GM12872 (cell line): ENCODE measurements at regions not wholly inside any gene's neighbourhood (a gene's known extent, or its start where the extent isn't known, plus 50 kb on each side); places are given as distances from the start of the nearest gene placed in this dataset.

Experiments used
- TF ChIP-seq, protein P1 (sequence below): IDR thresholded peaks from 3 replicates; pipeline ENCODE4 v1.5.1; 2011; ENCODE audit warnings: low read depth, mild to moderate bottlenecking, low read length, moderate library complexity; ENCODE audit not compliant: insufficient read depth

DNA sequence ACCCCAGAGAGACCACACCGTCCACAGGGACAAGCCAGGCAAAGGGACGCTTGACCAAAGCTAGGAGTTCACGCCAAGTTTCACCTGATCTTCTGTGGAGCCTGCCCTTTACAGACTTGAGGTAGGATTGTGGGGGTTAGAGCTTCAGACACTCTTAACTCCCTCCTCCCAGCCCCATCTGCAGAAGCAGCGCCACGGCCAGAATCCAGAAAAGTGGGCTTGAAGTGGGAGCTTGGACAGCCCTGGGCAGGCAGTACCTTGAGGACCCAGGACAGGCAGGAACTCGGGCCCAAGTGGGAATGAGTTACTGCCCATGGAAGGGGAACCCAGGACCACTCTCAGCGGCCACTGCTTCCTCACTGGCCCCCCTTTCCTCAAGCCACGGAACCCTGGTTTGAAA is 695.9 kb downstream of the TBC1D22A start:
- TF ChIP-seq, protein P1, sequence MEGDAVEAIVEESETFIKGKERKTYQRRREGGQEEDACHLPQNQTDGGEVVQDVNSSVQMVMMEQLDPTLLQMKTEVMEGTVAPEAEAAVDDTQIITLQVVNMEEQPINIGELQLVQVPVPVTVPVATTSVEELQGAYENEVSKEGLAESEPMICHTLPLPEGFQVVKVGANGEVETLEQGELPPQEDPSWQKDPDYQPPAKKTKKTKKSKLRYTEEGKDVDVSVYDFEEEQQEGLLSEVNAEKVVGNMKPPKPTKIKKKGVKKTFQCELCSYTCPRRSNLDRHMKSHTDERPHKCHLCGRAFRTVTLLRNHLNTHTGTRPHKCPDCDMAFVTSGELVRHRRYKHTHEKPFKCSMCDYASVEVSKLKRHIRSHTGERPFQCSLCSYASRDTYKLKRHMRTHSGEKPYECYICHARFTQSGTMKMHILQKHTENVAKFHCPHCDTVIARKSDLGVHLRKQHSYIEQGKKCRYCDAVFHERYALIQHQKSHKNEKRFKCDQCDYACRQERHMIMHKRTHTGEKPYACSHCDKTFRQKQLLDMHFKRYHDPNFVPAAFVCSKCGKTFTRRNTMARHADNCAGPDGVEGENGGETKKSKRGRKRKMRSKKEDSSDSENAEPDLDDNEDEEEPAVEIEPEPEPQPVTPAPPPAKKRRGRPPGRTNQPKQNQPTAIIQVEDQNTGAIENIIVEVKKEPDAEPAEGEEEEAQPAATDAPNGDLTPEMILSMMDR = no peak

DNA sequence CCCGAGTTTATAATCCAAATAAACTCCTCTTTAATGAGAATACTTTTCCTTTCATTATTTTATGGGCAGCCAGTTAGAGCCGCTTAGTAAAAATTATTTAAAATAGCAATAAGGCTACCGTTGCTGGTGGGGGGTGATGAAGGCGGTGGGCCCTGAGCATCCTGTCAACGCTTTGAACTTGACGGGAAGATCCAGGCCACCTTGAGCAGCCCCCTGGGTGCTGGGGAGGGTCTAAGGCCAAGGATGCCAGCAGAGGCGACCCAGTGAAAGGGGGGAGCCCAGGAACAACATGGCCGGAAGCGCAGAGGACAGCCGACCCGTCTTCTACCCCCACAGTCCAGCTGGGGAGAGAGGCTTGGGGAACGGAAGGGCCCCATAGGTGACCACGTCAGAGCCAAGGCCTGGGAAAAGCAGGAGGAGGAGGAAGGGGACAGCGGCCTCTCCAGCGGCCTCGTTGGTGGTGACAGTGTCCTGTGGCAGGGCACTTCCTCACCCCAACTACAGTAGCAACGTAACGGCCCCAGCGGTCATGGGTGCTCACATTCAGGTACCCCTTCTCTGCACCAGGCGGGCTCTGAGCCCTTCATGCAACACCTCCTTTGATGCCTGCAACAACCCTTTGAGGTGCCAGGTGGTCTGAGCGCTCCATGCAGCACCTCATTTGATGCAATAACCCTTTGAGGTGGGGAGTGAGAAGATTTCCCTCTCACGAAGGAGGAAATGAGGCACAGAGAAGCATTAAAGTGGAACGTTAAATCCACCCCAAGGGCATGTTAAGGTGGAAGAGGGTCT is 695.3 kb downstream of the TBC1D22A start:
- TF ChIP-seq, protein P1 = no peak

DNA sequence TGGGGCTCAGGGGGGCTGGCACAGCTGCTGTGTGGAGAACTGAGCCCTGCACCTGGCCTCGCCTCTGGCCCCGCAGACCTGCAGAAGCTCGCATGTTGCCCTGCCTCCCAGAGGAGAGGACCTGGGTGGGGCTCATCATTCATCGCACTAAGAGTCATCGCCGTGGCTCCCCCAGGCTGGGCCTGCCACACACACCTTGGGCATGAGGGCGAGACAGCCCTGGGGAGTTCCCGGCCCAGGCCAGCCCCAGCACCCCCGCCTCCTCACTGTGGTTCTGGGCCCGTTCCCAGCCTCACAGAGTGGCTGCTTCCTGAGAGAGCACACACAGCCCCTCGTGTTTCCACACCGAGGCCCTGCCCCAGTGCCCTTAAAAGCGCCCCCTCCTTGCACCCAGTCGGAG is 694.6 kb downstream of the TBC1D22A start:
- TF ChIP-seq, protein P1 = no peak

DNA sequence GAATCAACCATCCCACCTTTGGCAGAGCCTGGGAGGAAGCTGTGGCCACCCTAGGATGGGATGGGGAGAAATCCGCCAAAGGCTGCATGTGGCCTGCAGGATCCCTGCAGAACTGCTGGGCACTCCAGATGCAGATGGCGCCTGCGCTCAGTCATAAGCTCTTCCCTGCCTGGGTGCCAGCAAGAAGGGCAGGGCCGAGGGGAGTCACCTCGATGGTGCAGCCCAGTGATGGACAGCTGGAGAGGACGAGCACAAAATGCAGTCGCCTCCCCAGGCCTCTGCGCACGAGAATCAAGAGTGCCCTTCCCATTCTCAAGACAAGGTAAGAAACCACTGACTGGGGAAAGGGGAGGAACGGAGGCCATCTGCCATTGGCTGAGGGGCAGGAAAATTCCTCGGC is 693.6 kb downstream of the TBC1D22A start:
- TF ChIP-seq, protein P1 = no peak

DNA sequence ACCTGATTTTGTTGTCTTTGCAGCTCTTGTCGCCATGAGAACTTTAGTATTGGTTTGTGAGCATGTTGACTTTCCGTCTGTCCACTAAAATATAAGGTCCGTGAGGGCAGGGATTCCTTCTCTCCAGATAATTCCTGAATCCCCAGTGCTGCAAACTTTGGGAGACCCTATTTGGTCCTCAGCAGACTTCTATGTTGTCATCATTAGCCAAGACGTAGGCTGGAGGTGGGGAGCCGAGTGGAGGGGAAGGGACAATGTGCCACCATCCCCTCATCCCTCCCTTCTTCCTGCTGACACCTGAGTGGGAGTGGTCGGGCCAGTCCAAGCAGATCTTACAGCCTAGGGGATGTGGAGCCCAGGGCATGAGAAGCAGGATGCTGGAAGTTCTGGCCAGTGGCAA is 690.6 kb downstream of the TBC1D22A start:
- TF ChIP-seq, protein P1 = no peak

DNA sequence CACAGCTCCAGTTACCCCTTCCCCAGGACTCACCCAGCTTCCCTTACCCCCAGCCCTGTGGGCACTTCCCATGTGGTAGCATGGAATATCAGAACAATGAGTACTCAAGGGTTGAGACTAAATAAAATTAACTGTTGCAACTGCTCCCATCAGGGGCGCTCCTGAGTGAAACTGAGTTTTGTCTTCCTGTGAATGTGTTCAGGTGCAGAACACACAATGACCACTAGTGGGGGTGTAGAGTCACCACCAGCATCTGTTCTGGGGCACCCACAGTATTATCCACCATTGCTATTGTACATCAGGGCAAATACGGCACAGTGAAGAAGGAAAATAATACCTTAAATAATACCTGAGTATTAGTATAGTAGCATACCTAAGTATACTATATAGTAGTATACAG is 689.7 kb downstream of the TBC1D22A start:
- TF ChIP-seq, protein P1 = peak; percentile 44; the same call in 2 of the 3 replicates

DNA sequence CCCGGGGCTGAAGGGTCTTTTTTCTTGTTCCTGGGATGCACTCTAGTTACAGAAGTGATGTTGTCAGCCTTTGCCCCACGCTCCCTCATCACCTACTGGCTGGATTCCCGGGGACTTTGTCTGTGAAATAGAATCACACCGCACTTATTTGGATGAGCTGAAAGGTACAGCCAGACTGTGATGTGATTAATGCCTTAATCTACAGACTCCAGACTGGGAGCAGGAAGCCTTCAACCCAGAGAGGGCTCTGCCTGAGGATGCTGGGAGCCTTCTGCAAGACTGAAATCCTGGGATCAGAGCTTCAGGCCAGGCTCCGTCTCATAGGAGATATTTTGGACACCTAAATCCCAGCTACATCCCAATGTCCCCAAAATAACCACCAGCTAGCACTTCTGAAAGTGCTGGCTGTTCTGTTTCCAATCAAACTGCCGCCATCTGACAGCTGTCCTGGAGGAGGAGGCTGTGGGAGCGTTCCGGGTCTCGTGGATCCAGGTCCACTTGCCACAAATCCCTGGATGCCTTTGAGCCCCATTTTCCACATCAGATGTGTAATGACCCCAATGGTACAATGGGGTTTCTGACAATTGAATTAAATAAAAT is 688.5 kb downstream of the TBC1D22A start:
- TF ChIP-seq, protein P1 = no peak
